ENCODE measurements at regions not wholly inside any gene's neighbourhood (a gene's known extent, or its start where the extent isn't known, plus 50 kb on each side); places are given as distances from the start of the nearest gene placed in this dataset.

- intact Hi-C loops (cut with DNase I) = no loop called here
Observed at GRCh38 chr16:79821911-79822310, 221.4 kb upstream of the MAF start.

GRCh38 chr16:79816081-79816497 is 215.6 kb upstream of the MAF start:
- Histone ChIP-seq H3K4me3 (no peak overlapping the region), H3K4me1 (no peaks in the 10 kb centered on the region), H3K27ac (no peak overlapping the region), H3K36me3 (no peaks in the 10 kb centered on the region), H3K27me3 (no peaks in the 10 kb centered on the region), H3K9me3 (no peaks in the 10 kb centered on the region)
- TF ChIP-seq POLR2A (IDR thresholded peaks at IDR 0.05) (no peak), CTCF (IDR thresholded peaks at IDR 0.05) (no peak)
- DNase-seq = no peak
- 53% methylated on average over 3 of the region's 4 CpGs for WGBS (ENCODE audit: insufficient coverage, low coverage, low lambda C conversion rate, missing lambda C conversion rate)
- intact Hi-C loops (cut with DNase I) = no loop called here
- no peak for ATAC-seq

More at GRCh38 chr16:79821911-79822310, 221.4 kb upstream of the MAF start:
- H3K27ac ChIP-seq = no peak overlapping the region
- H3K4me1 ChIP-seq = no peaks in the 10 kb centered on the region
- H3K36me3 ChIP-seq = no peaks in the 10 kb centered on the region
- ATAC-seq (no peak), DNase-seq (no peak)
- 96% methylated on average over 3 of the region's 3 CpGs for WGBS (ENCODE audit: insufficient coverage, low coverage, low lambda C conversion rate, missing lambda C conversion rate)
- no peak for TF ChIP-seq POLR2A (IDR thresholded peaks at IDR 0.05)
- TF ChIP-seq CTCF (IDR thresholded peaks at IDR 0.05) = no peak
- no peaks in the 10 kb centered on the region for H3K9me3 ChIP-seq
- no peak overlapping the region for H3K4me3 ChIP-seq
- H3K27me3 ChIP-seq = no peaks in the 10 kb centered on the region

GRCh38 chr16:79815049-79815448 is 214.5 kb upstream of the MAF start:
- Histone ChIP-seq H3K9me3 (no peaks in the 10 kb centered on the region), H3K36me3 (no peaks in the 10 kb centered on the region), H3K27ac (no peak overlapping the region), H3K4me3 (no peak overlapping the region), H3K4me1 (no peaks in the 10 kb centered on the region), H3K27me3 (no peaks in the 10 kb centered on the region)
- WGBS (ENCODE audit: insufficient coverage, low coverage, low lambda C conversion rate, missing lambda C conversion rate) = 68% methylated on average over 2 of the region's 2 CpGs
- DNase-seq = no peak
- intact Hi-C loops (cut with DNase I) = no loop called here
- ATAC-seq = no peak
- no peak for TF ChIP-seq CTCF (IDR thresholded peaks at IDR 0.05)
- no peak for TF ChIP-seq POLR2A (IDR thresholded peaks at IDR 0.05)

- ATAC-seq (no peak), DNase-seq (no peak)
- Histone ChIP-seq H3K27ac (no peak overlapping the region), H3K9me3 (no peaks in the 10 kb centered on the region), H3K4me1 (no peaks in the 10 kb centered on the region), H3K36me3 (no peaks in the 10 kb centered on the region), H3K27me3 (no peaks in the 10 kb centered on the region), H3K4me3 (no peak overlapping the region)
- TF ChIP-seq POLR2A (IDR thresholded peaks at IDR 0.05) = no peak
- 72% methylated on average over 2 of the region's 2 CpGs for WGBS (ENCODE audit: insufficient coverage, low coverage, low lambda C conversion rate, missing lambda C conversion rate)
- intact Hi-C loops (cut with DNase I) = no loop called here
Observed at GRCh38 chr16:79814124-79814523, 213.6 kb upstream of the MAF start.

GRCh38 chr16:79811541-79811940 is 211.0 kb upstream of the MAF start:
- no peak overlapping the region for H3K4me3 ChIP-seq
- H3K27ac ChIP-seq = no peak overlapping the region
- no peak for ATAC-seq
- no peaks in the 10 kb centered on the region for H3K27me3 ChIP-seq
- intact Hi-C loops (cut with DNase I) = no loop called here
- TF ChIP-seq CTCF (IDR thresholded peaks at IDR 0.05) = no peak
- TF ChIP-seq POLR2A (IDR thresholded peaks at IDR 0.05) = no peak
- no peaks in the 10 kb centered on the region for H3K4me1 ChIP-seq
- WGBS (ENCODE audit: insufficient coverage, low coverage, low lambda C conversion rate, missing lambda C conversion rate) = 40% methylated on average over 2 of the region's 2 CpGs
- no peaks in the 10 kb centered on the region for H3K36me3 ChIP-seq
- no peak for DNase-seq
- H3K9me3 ChIP-seq = no peaks in the 10 kb centered on the region

Measured in right lobe of liver (tissue), 6 donors.